Heart left ventricle (tissue), 13 donors: ENCODE measurements at regions not wholly inside any gene's neighbourhood (a gene's known extent, or its start where the extent isn't known, plus 50 kb on each side); places are given as distances from the start of the nearest gene placed in this dataset.

Experiments used
- POLR2A ChIP-seq, 2 donors: fragments of 450-650 bp; IDR thresholded peaks; one replicate each; pipeline ENCODE4 v1.6.1; 2017; ENCODE audit warnings: antibody characterized with exemption in 2 of 2, mild to moderate bottlenecking in 2 of 2, moderate library complexity in 2 of 2
- TF ChIP-seq, protein P1 (sequence below), 12 donors: fragments of 200-600 bp; sonication (generic) in 4 of 12; IDR thresholded peaks; one replicate each; pipeline versions ENCODE4 v1.5.0 to v1.8.0; 2018 to 2022; ENCODE audit warnings: antibody characterized with exemption in 12 of 12, mild to moderate bottlenecking in 5 of 12
- donor health status: ischemic (EF 13 %, LVEDD 7.1; RV severe dilation, severe dysfunction).
- donor health status: DM: no; HTN: yes; CAD: no.
- donor health status: DM: no; HTN: no; CAD: no.
- donor health status: ischemic (EF 25% LVEDD 6.9; RV normal size, moderate dysfunction).
- donor health status: ischemic (EF 25% LVEDD 5.7; RV mildly dilated, moderate dysfunction).
- donor health status: ischemic (EF 35%, LVEDD 5.7; RV mildly dilated, moderate dysfunction).
- donor health status: nonischemic (EF 11% LVEDD 7.7; RV severe dilation, severe dysfunction).
- donor health status: DM: yes; HTN: yes; CAD: no.
- donor health status: PGD.
- donor health status: ischemic (EF 29% LVEDD 5.4; RV normal size, mild dysfunction).
- donor health status: nonischemic (EF 23%, LVEDD 6.1; RV moderate dilation, normal function).

DNA sequence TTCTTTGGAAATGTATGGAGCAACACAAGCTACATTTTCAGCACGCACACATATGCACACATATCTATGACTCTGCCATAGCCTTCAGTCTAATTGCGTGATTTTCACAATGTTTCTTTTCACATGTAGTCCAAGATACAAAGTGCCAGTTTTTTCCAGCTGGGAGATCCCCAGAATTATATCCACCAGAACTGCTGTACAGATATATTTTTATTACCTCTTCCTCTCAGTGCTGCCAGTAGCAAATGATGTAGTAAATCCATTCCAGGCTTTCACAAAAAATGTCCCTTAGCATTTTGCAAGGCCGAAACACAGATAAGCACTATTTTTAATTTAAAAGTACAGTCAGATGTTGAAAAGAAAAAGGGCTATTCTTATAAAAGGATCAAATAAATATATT, 719.8 kb upstream of the SEMA6D start:
- TF ChIP-seq, protein P1, sequence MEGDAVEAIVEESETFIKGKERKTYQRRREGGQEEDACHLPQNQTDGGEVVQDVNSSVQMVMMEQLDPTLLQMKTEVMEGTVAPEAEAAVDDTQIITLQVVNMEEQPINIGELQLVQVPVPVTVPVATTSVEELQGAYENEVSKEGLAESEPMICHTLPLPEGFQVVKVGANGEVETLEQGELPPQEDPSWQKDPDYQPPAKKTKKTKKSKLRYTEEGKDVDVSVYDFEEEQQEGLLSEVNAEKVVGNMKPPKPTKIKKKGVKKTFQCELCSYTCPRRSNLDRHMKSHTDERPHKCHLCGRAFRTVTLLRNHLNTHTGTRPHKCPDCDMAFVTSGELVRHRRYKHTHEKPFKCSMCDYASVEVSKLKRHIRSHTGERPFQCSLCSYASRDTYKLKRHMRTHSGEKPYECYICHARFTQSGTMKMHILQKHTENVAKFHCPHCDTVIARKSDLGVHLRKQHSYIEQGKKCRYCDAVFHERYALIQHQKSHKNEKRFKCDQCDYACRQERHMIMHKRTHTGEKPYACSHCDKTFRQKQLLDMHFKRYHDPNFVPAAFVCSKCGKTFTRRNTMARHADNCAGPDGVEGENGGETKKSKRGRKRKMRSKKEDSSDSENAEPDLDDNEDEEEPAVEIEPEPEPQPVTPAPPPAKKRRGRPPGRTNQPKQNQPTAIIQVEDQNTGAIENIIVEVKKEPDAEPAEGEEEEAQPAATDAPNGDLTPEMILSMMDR (IDR thresholded peaks at IDR 0.05), result no peak
- TF ChIP-seq POLR2A (IDR thresholded peaks at IDR 0.05), result no peak
